HEK293T (cell line): ENCODE measurements at regions not wholly inside any gene's neighbourhood (a gene's known extent, or its start where the extent isn't known, plus 50 kb on each side); places are given as distances from the start of the nearest gene placed in this dataset.

Experiments used
- ARNT ChIP-seq: fragments of 450-650 bp; IDR thresholded peaks from 2 replicates; pipeline ENCODE4 v1.6.1; 2017; ENCODE audit warnings: mild to moderate bottlenecking
- BHLHE40 ChIP-seq: fragments of 450-650 bp; IDR thresholded peaks from 2 replicates; pipeline ENCODE4 v1.6.1; 2016; ENCODE audit warnings: mild to moderate bottlenecking, moderate library complexity, borderline replicate concordance
- CTBP1 ChIP-seq: fragments of 450-650 bp; IDR thresholded peaks from 2 replicates; pipeline ENCODE4 v1.6.1; 2016; ENCODE audit warnings: borderline replicate concordance
- ELF4 ChIP-seq: fragments of 450-650 bp; IDR thresholded peaks from 2 replicates; pipeline ENCODE4 v1.6.1; 2017; ENCODE audit warnings: antibody characterized with exemption
- FOXK2 ChIP-seq: fragments of 450-650 bp; IDR thresholded peaks from 2 replicates; pipeline ENCODE4 v1.6.1; 2016; ENCODE audit warnings: mild to moderate bottlenecking
- FOXM1 ChIP-seq: fragments of 450-650 bp; IDR thresholded peaks from 2 replicates; pipeline ENCODE4 v1.6.1; 2017; ENCODE audit warnings: mild to moderate bottlenecking, borderline replicate concordance
- HDGF ChIP-seq: fragments of 450-650 bp; IDR thresholded peaks from 2 replicates; pipeline ENCODE4 v1.6.1; 2017; ENCODE audit warnings: antibody characterized with exemption, borderline replicate concordance
- L3MBTL2 ChIP-seq: fragments of 450-650 bp; conservative IDR thresholded peaks from 2 replicates; pipeline ENCODE4 v1.6.1; 2016; ENCODE audit warnings: mild to moderate bottlenecking
- LEF1 ChIP-seq: fragments of 450-650 bp; IDR thresholded peaks from 2 replicates; pipeline ENCODE4 v1.6.1; 2017; ENCODE audit warnings: mild to moderate bottlenecking, borderline replicate concordance
- NFRKB ChIP-seq: fragments of 450-650 bp; IDR thresholded peaks from 2 replicates; pipeline ENCODE4 v1.6.1; 2016; ENCODE audit warnings: mild to moderate bottlenecking, moderate library complexity
- SP1 ChIP-seq: fragments of 450-650 bp; IDR thresholded peaks from 2 replicates; pipeline ENCODE4 v1.6.1; 2017
- SUZ12 ChIP-seq: fragments of 450-650 bp; IDR thresholded peaks from 2 replicates; pipeline ENCODE4 v1.6.1; 2016; ENCODE audit warnings: mild to moderate bottlenecking
- TARDBP ChIP-seq: fragments of 450-650 bp; IDR thresholded peaks from 2 replicates; pipeline ENCODE4 v1.6.1; 2016
- ZNF384 ChIP-seq: fragments of 450-650 bp; IDR thresholded peaks from 2 replicates; pipeline ENCODE4 v1.6.1; 2016

- TF ChIP-seq LEF1 (no peak), BHLHE40 (no peak), ELF4 (no peak), TARDBP (no peak), CTBP1 (no peak), HDGF (no peak), NFRKB (no peak), SP1 (no peak), ARNT (no peak), SUZ12 (no peak), FOXM1 (no peak), ZNF384 (no peak), FOXK2 (no peak), L3MBTL2 (no peak)
These were observed 216.2 kb downstream of the ENC1 start for GRCh38 chr5:74424162-74424868.
